LNCAP (cell line): ENCODE measurements at regions not wholly inside any gene's neighbourhood (a gene's known extent, or its start where the extent isn't known, plus 50 kb on each side); places are given as distances from the start of the nearest gene placed in this dataset.

Source experiments
- CTCF ChIP-seq: fragments of 450-650 bp; IDR thresholded peaks from 2 replicates; pipeline ENCODE4 v1.5.1; 2017; ENCODE audit warnings: mild to moderate bottlenecking

- no peak for TF ChIP-seq CTCF
Measured at GRCh38 chr21:28541371-28542112, 451.1 kb downstream of the LTN1 start.

GRCh38 chr21:28540514-28540913, 452.2 kb downstream of the LTN1 start:
- no peak for TF ChIP-seq CTCF

- no peak for TF ChIP-seq CTCF
Measured at GRCh38 chr21:28539623-28539988, 453.1 kb downstream of the LTN1 start.

- TF ChIP-seq CTCF: no peak
Measured at GRCh38 chr21:28538987-28539622, 453.6 kb downstream of the LTN1 start.

- no peak for TF ChIP-seq CTCF
Measured at GRCh38 chr21:28537371-28538079, 455.2 kb downstream of the LTN1 start.

GRCh38 chr21:28532446-28532845, 460.2 kb downstream of the LTN1 start:
- TF ChIP-seq CTCF: no peak

- no peak for TF ChIP-seq CTCF
Measured at GRCh38 chr21:28523367-28523766, 469.3 kb downstream of the LTN1 start.
